Mesenchymal stem cell (in vitro differentiated cells and primary cell): ENCODE measurements at regions not wholly inside any gene's neighbourhood (a gene's known extent, or its start where the extent isn't known, plus 50 kb on each side); places are given as distances from the start of the nearest gene placed in this dataset.
A peak's percentile ranks its signal among the peaks of the same experiment; 100 is the strongest.
"Not testable (repeated sequence)": the region's sequence is repeated elsewhere in the genome, so short reads cannot be mapped to it uniquely, and the experiment has no call there.

Experiments
- DNase-seq: peaks from one replicate; pipeline ENCODE4 v3.0.0-alpha.2; 2013
- H2AFZ ChIP-seq: one replicate; pipeline ENCODE4 v1.6.1; 2013; ENCODE audit warnings: low read depth, mild to moderate bottlenecking, control low read depth, inconsistent platforms, low read length, moderate library complexity
- H2AK5ac ChIP-seq: 2 replicates; pipeline ENCODE4 v1.6.1; 2013; ENCODE audit warnings: low read length, moderate library complexity, mild to moderate bottlenecking, inconsistent platforms; ENCODE audit not compliant: severe bottlenecking
- H2BK120ac ChIP-seq: one replicate; pipeline ENCODE4 v1.6.1; 2013; ENCODE audit warnings: low read depth, mild to moderate bottlenecking, inconsistent platforms, low read length, moderate library complexity
- H2BK12ac ChIP-seq, 2 experiments: one replicate each; pipeline ENCODE4 v1.6.1; 2013; ENCODE audit warnings: inconsistent platforms in 2 of 2, low read length in 2 of 2, mild to moderate bottlenecking in 2 of 2, moderate library complexity in 2 of 2, control low read depth in 1 of 2
- H2BK15ac ChIP-seq: one replicate; pipeline ENCODE4 v1.6.1; 2013; ENCODE audit warnings: mild to moderate bottlenecking, low read depth, inconsistent platforms; ENCODE audit not compliant: poor library complexity, severe bottlenecking
- H2BK5ac ChIP-seq: 2 replicates; pipeline ENCODE4 v1.6.1; 2013; ENCODE audit warnings: low read depth, mild to moderate bottlenecking, low read length, control low read depth, inconsistent platforms; ENCODE audit not compliant: poor library complexity, severe bottlenecking
- H3K14ac ChIP-seq, 2 experiments: one replicate each; pipeline ENCODE4 v1.6.1; 2013; ENCODE audit warnings: inconsistent platforms in 2 of 2, low read length in 2 of 2, control low read depth in 1 of 2, mild to moderate bottlenecking in 1 of 2, moderate library complexity in 1 of 2
- H3K18ac ChIP-seq, 2 experiments: one replicate each; pipeline ENCODE4 v1.6.1; 2013; ENCODE audit warnings: inconsistent platforms in 2 of 2, low read length in 2 of 2, control low read depth in 1 of 2, low read depth in 1 of 2, mild to moderate bottlenecking in 1 of 2
- H3K23ac ChIP-seq, 2 experiments: one replicate each; pipeline ENCODE4 v1.6.1; 2013; ENCODE audit warnings: inconsistent platforms in 2 of 2, low read length in 2 of 2, mild to moderate bottlenecking in 2 of 2, moderate library complexity in 2 of 2, control low read depth in 1 of 2
- H3K27ac ChIP-seq: 2 replicates; pipeline ENCODE4 v1.5.1; 2013; ENCODE audit warnings: mild to moderate bottlenecking, moderate library complexity, low read length, control low read depth, inconsistent platforms; ENCODE audit not compliant: poor library complexity, severe bottlenecking
- H3K27me3 ChIP-seq, 2 experiments: 2 replicates each; pipeline versions ENCODE4 v1.6.1 to v1.7.0; 2013; ENCODE audit warnings: low read length in 2 of 2, mild to moderate bottlenecking in 2 of 2, moderate library complexity in 2 of 2, control low read depth in 1 of 2, inconsistent platforms in 1 of 2; ENCODE audit not compliant: control insufficient read depth in 1 of 2, insufficient read depth in 1 of 2
- H3K36me3 ChIP-seq, 2 experiments: 2 replicates each; pipeline versions ENCODE4 v1.6.1 to v1.7.0; 2013; ENCODE audit warnings: low read length in 2 of 2, control low read depth in 1 of 2, inconsistent platforms in 1 of 2, low read depth in 1 of 2, mild to moderate bottlenecking in 1 of 2; ENCODE audit not compliant: insufficient read depth in 2 of 2, control insufficient read depth in 1 of 2
- H3K4ac ChIP-seq, 2 experiments: one replicate each; pipeline ENCODE4 v1.6.1; 2013; ENCODE audit warnings: inconsistent platforms in 2 of 2, low read length in 2 of 2, mild to moderate bottlenecking in 2 of 2, moderate library complexity in 2 of 2, control low read depth in 1 of 2, low read depth in 1 of 2
- H3K4me1 ChIP-seq: 2 replicates; pipeline ENCODE4 v1.6.1; 2013; ENCODE audit warnings: low read depth, low read length, control low read depth; ENCODE audit not compliant: control insufficient read depth, insufficient read depth
- H3K4me2 ChIP-seq: 2 replicates; pipeline ENCODE4 v1.6.1; 2013; ENCODE audit warnings: low read length, mild to moderate bottlenecking, inconsistent platforms; ENCODE audit not compliant: poor library complexity, severe bottlenecking
- H3K4me3 ChIP-seq, 2 experiments: 2 replicates each; pipeline versions ENCODE4 v1.5.1 to v1.7.0; 2013; ENCODE audit warnings: low read length in 2 of 2, mild to moderate bottlenecking in 2 of 2, control low read depth in 1 of 2, low read depth in 1 of 2; ENCODE audit not compliant: insufficient read depth in 1 of 2
- H3K79me1 ChIP-seq: replicated peaks from 2 replicates; pipeline ENCODE4 v1.6.1; 2013; ENCODE audit warnings: mild to moderate bottlenecking, control low read depth, low read length, inconsistent platforms; ENCODE audit not compliant: poor library complexity, severe bottlenecking
- H3K9ac ChIP-seq: 2 replicates; pipeline ENCODE4 v1.7.0; 2013; ENCODE audit warnings: mild to moderate bottlenecking, low read length, moderate library complexity
- H3K9me3 ChIP-seq: 2 replicates; pipeline ENCODE4 v1.7.0; 2013; ENCODE audit warnings: mild to moderate bottlenecking, low read length; ENCODE audit not compliant: control insufficient read depth
- H4K8ac ChIP-seq: one replicate; pipeline ENCODE4 v1.6.1; 2013; ENCODE audit warnings: inconsistent platforms, mild to moderate bottlenecking, low read length, moderate library complexity
- H4K91ac ChIP-seq: one replicate; pipeline ENCODE4 v1.6.1; 2013; ENCODE audit warnings: mild to moderate bottlenecking, low read length, inconsistent platforms
- WGBS: methylation state at CpG from one replicate; pipeline ENCODE4 v1.1.7; 2013; ENCODE audit warnings: mixed read lengths; 5-methylcytosine and 5-hydroxymethylcytosine counted together

DNA sequence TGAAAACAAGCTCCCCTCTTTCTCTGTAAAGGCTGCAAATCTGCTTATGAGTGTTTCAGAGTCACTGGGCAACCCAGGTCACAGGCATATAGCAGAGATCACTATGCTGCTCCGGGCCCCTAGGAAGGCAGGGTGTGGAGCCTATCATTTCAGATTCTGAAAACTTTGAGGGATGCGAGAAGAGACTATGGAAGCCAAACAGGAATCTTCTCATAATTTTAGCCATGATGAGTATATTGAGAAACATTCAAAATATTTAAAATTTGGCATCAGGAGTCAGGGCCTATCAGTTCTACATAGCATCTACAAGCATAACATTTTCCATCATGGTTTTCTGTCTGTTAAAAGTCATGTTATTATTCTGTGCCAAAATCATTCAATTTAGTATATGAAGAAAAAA, 61.7 kb upstream of the ATXN3L start:
- no peaks in the 10 kb centered on the region for H3K4me1 ChIP-seq
- no peak overlapping the region for H3K4ac ChIP-seq

DNA sequence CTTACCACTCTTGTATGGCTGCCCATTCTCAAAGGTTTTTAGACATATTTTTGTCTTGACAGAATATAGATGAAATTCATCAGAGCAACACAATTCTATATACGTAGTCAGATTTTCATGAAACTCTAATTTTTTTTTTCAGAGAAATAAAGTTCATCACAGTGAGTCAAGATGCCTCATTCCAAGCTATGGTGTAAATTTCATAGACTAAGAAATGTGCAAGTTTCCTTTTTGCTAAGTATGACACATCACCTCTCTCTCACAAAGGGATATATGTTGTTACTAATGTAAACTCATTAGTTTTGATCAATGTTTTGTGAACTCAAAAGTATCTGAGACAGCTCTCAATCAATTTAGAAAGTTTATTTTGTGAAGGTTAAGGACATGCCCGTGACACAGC, 60.4 kb upstream of the ATXN3L start:
- peak; percentile 19 for DNase-seq
- no peak overlapping the region for H3K4me3 ChIP-seq
- H3K23ac ChIP-seq: no peak overlapping the region
- H3K27ac ChIP-seq: no peak overlapping the region
- no peak overlapping the region for H4K8ac ChIP-seq
- H3K14ac ChIP-seq: no peak overlapping the region
- no peak overlapping the region for H4K91ac ChIP-seq
- H3K36me3 ChIP-seq: no peaks in the 10 kb centered on the region
- H2AFZ ChIP-seq: no peak overlapping the region
- no peak overlapping the region for H3K18ac ChIP-seq
- no peak overlapping the region for H3K4ac ChIP-seq
- no peaks in the 10 kb centered on the region for H3K79me1 ChIP-seq
- H3K4me2 ChIP-seq: no peak overlapping the region
- no peak overlapping the region for H2BK5ac ChIP-seq
- no peaks in the 10 kb centered on the region for H3K27me3 ChIP-seq
- no CpG with 5 or more reads among the region's 2 CpGs for WGBS
- H3K9ac ChIP-seq: peak overlapping the region; percentile 63
- H2BK120ac ChIP-seq: no peak overlapping the region
- H3K9me3 ChIP-seq: no peaks in the 10 kb centered on the region
- H2BK15ac ChIP-seq: no peak overlapping the region
- H2AK5ac ChIP-seq: no peak overlapping the region
- no peak overlapping the region for H2BK12ac ChIP-seq
- no peaks in the 10 kb centered on the region for H3K4me1 ChIP-seq

More for the DNA sequence above, 61.7 kb upstream of the ATXN3L start:
- Histone ChIP-seq H3K27ac (no peak overlapping the region), H4K8ac (no peak overlapping the region), H3K23ac (no peak overlapping the region), H2BK15ac (no peak overlapping the region), H2AFZ (no peak overlapping the region), H3K18ac (no peak overlapping the region), H2BK12ac (no peak overlapping the region), H2BK120ac (no peak overlapping the region), H2BK5ac (no peak overlapping the region), H3K14ac (no peak overlapping the region), H3K36me3 (no peaks in the 10 kb centered on the region), H3K27me3 (no peaks in the 10 kb centered on the region), H3K4me2 (no peak overlapping the region), H3K4me3 (no peak overlapping the region), H4K91ac (no peak overlapping the region), H3K9ac (no peak overlapping the region), H3K9me3 (no peaks in the 10 kb centered on the region), H2AK5ac (no peak overlapping the region), H3K79me1 (no peaks in the 10 kb centered on the region)
- DNase-seq: no peak
- 100% methylated on average over 1 of the region's 2 CpGs for WGBS

DNA sequence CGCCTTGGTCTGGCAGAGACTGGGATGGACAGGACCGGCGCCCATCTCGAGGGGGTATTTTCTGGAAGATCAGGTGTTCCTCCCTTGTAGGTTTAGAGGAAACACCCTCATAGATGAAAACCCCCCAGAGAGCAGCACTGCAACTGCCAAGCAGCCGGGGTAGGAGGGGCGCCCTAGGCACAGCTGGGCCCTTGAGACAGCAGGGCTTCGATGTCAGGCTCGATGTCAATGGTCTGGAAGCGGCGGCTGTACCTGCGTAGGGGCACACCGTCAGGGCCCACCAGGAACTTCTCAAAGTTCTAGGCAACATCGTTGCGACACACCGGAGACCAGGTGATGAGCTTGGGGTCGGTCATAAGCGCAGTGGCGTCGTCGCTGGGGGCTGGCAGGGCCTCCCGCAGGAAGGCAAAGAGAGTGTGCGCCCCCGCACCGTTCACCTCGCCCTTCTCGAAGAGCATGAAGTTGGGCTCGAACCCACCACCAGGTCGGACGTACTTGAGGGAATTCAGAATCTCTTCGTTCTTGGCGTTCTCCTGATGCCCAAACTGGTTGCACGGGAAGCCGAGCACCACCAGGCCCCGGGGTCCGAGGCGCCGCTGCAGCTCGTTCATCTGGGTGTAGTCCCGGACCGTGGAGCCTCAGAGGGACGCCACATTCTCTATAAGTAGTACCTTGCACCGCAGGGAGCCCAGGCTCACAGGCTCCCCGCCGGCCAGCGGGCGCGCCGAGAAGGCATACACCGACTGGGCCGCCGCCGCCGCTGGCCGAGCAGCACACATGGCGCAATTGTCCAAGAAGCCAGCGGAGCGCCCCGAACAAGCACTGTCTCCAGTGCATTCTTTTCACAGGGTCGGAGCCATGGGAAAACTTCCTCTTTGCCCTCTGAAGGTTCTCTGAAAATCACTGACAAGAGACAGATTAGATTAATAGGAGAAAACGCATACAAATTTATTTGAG, 59.0 kb upstream of the ATXN3L start:
- H2BK15ac ChIP-seq, H3K36me3 ChIP-seq, H3K4me1 ChIP-seq, H3K9ac ChIP-seq, H3K14ac ChIP-seq, H3K27me3 ChIP-seq, H4K8ac ChIP-seq, H3K79me1 ChIP-seq, H2BK120ac ChIP-seq, H2AK5ac ChIP-seq, H3K4me2 ChIP-seq, H2BK5ac ChIP-seq, H3K27ac ChIP-seq, H4K91ac ChIP-seq, DNase-seq, H3K4me3 ChIP-seq, H3K23ac ChIP-seq, H2AFZ ChIP-seq, H3K4ac ChIP-seq, H3K9me3 ChIP-seq, H3K18ac ChIP-seq, H2BK12ac ChIP-seq: not testable (repeated sequence)
- over 99% methylated on average over 43 of the region's 60 CpGs for WGBS

DNA sequence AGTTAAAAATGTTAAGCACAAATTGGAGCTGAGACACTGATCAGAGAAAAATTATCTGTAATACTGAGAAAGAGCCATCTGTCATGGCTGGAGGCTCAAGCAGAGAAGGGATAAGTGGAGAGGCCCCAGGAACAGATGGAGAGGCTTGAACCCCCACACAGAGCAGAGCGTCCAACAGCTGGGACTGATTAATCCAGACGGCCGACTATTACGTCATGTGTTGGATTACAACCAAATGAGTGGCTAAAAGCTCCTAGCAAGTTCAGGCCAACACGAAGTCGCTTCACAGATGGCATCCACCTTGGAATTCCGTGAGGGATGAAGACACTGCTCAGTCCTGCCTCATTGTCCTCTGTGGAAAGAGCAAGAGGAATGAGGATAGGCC, 57.7 kb upstream of the ATXN3L start:
- peak overlapping the region; percentile 86 for H3K9ac ChIP-seq
- H3K4me2 ChIP-seq: no peak overlapping the region
- H3K79me1 ChIP-seq: no peaks in the 10 kb centered on the region
- H2AFZ ChIP-seq: no peak overlapping the region
- H3K4me1 ChIP-seq: no peaks in the 10 kb centered on the region
- no peak overlapping the region for H3K4ac ChIP-seq
- no peak overlapping the region for H4K8ac ChIP-seq
- peak overlapping the region in 1 of 2 experiments; percentile 28 for H3K18ac ChIP-seq
- H2BK15ac ChIP-seq: no peak overlapping the region
- no peaks in the 10 kb centered on the region for H3K9me3 ChIP-seq
- no peak overlapping the region for H3K14ac ChIP-seq
- no peak overlapping the region for H3K23ac ChIP-seq
- no peak overlapping the region for H2BK12ac ChIP-seq
- WGBS: 65% methylated on average over 7 of the region's 7 CpGs
- no peaks in the 10 kb centered on the region for H3K36me3 ChIP-seq
- no peak overlapping the region for H2BK120ac ChIP-seq
- H4K91ac ChIP-seq: no peak overlapping the region
- no peak overlapping the region for H3K27ac ChIP-seq
- peak; percentile 58 for DNase-seq
- peak overlapping the region in 1 of 2 experiments; percentile 34 for H3K4me3 ChIP-seq
- H3K27me3 ChIP-seq: peaks cover 0 to 6% of the 10 kb centered on the region in 2 experiments
- H2BK5ac ChIP-seq: no peak overlapping the region
- peak overlapping the region; percentile 72 for H2AK5ac ChIP-seq
